Aorta (tissue), 5 donors: ENCODE measurements at regions not wholly inside any gene's neighbourhood (a gene's known extent, or its start where the extent isn't known, plus 50 kb on each side); places are given as distances from the start of the nearest gene placed in this dataset.

Experiments
- ATAC-seq: fragments of 200-7000 bp; cut with Tn5 transposase; one replicate; pipeline ENCODE4 v1.9.1; 2022; ENCODE audit warnings: moderate library complexity; ENCODE audit not compliant: low FRiP score
- DNase-seq, 2 donors: peaks; one replicate each; pipeline ENCODE4 v3.0.0-alpha.2; 2020
- H3K27ac ChIP-seq, 2 donors: one replicate each; pipeline ENCODE4 v1.5.1; 2013; ENCODE audit warnings: low read length in 2 of 2, mild to moderate bottlenecking in 2 of 2, moderate library complexity in 2 of 2, control low read depth in 1 of 2, inconsistent platforms in 1 of 2, low read depth in 1 of 2
- H3K27me3 ChIP-seq, 2 donors: one replicate each; pipeline ENCODE4 v1.6.1; 2013; ENCODE audit warnings: control low read depth in 1 of 2, low read length in 1 of 2, mild to moderate bottlenecking in 1 of 2, moderate library complexity in 1 of 2; ENCODE audit not compliant: insufficient read depth in 2 of 2, control insufficient read depth in 1 of 2
- H3K36me3 ChIP-seq, 2 donors: one replicate each; pipeline ENCODE4 v1.6.1; 2013; ENCODE audit warnings: control low read depth in 1 of 2, low read length in 1 of 2, mild to moderate bottlenecking in 1 of 2; ENCODE audit not compliant: insufficient read depth in 2 of 2, control insufficient read depth in 1 of 2
- H3K4me1 ChIP-seq, 2 donors: one replicate each; pipeline ENCODE4 v1.6.1; 2013; ENCODE audit warnings: low read length in 2 of 2, control low read depth in 1 of 2, mild to moderate bottlenecking in 1 of 2, moderate library complexity in 1 of 2; ENCODE audit not compliant: insufficient read depth in 2 of 2, control insufficient read depth in 1 of 2
- H3K4me3 ChIP-seq, 2 donors: one replicate each; pipeline ENCODE4 v1.5.1; 2013; ENCODE audit warnings: low read length in 2 of 2, control low read depth in 1 of 2, mild to moderate bottlenecking in 1 of 2
- H3K9me3 ChIP-seq: one replicate; pipeline ENCODE4 v1.6.1; 2013; ENCODE audit warnings: mild to moderate bottlenecking, low read length; ENCODE audit not compliant: control insufficient read depth
- WGBS, 2 donors: extraction: QIAGEN DNeasy Blood & Tissue Kit; methylation state at CpG; one replicate each; pipeline ENCODE4 v1.1.7; 2013; 5-methylcytosine and 5-hydroxymethylcytosine counted together
- intact Hi-C, 2 donors: fragments of 100-400 bp; cut with DNase I; formaldehyde crosslinking; loops; one replicate each; pipeline versions ENCODE4 v1.14.2 to v1.15.0; 2022
- donor health status: healthy with polysubstance abuse.
- donor health status: Bipolar disorder and iron deficiency.
- donor health status: DM: no; HTN: no; CAD: no.
- donor health status: DM: no; HTN: no; CAD: no.
- donor health status: DM: yes; HTN: yes; CAD: no.

- Histone ChIP-seq H3K27me3 (no peaks in the 10 kb centered on the region), H3K4me1 (no peaks in the 10 kb centered on the region), H3K27ac (peak overlapping the region in 1 of 2 donors; percentile 67), H3K4me3 (no peak overlapping the region), H3K9me3 (no peaks in the 10 kb centered on the region), H3K36me3 (no peaks in the 10 kb centered on the region)
- intact Hi-C loops: loop anchor here in 1 of 2 donors (5.0 to 10.0 kb wide), 2 partner anchors 68 to 175 kb away; no protein-coding TSS in a partner anchor
- DNase-seq: no peak
- WGBS, 2 donors: 46 to 49% methylated on average over 8 of the region's 8 CpGs
- ATAC-seq: no peak
Measured at GRCh38 chr13:33519561-33520467, 234.3 kb upstream of the STARD13 start.

- WGBS, 2 donors: 64 to 68% methylated on average over 5 of the region's 5 CpGs
- no peak for DNase-seq
- intact Hi-C loops: loop anchor here in 1 of 2 donors (5.0 to 10.0 kb wide), 2 partner anchors 68 to 176 kb away; no protein-coding TSS in a partner anchor
- no peaks in the 10 kb centered on the region for H3K36me3 ChIP-seq
- no peaks in the 10 kb centered on the region for H3K9me3 ChIP-seq
- no peak for ATAC-seq
- peak overlapping the region in 1 of 2 donors; percentile 42 for H3K27ac ChIP-seq
- no peak overlapping the region for H3K4me3 ChIP-seq
- H3K27me3 ChIP-seq: no peaks in the 10 kb centered on the region
- peaks cover 0 to 2% of the 10 kb centered on the region in 2 donors for H3K4me1 ChIP-seq
Measured at GRCh38 chr13:33520468-33520839, 234.9 kb upstream of the STARD13 start.

GRCh38 chr13:33524086-33524485 is 238.5 kb upstream of the STARD13 start:
- 2 to 5% methylated on average over 1 of the region's 1 CpG for WGBS, 2 donors
- intact Hi-C loops: loop anchor here in 1 of 2 donors (5.0 to 10.0 kb wide), 2 partner anchors 72 to 179 kb away; no protein-coding TSS in a partner anchor
- H3K27ac ChIP-seq: no peak overlapping the region
- no peaks in the 10 kb centered on the region for H3K9me3 ChIP-seq
- H3K4me3 ChIP-seq: no peak overlapping the region
- no peaks in the 10 kb centered on the region for H3K36me3 ChIP-seq
- H3K4me1 ChIP-seq: peaks cover 0 to 2% of the 10 kb centered on the region in 2 donors
- ATAC-seq (no peak), DNase-seq (no peak)
- H3K27me3 ChIP-seq: no peaks in the 10 kb centered on the region

- Histone ChIP-seq H3K9me3 (no peaks in the 10 kb centered on the region), H3K4me3 (no peak overlapping the region), H3K27ac (no peak overlapping the region), H3K36me3 (no peaks in the 10 kb centered on the region), H3K27me3 (no peaks in the 10 kb centered on the region), H3K4me1 (peaks cover 0 to 2% of the 10 kb centered on the region in 2 donors)
- DNase-seq (no peak), ATAC-seq (no peak)
- WGBS, 2 donors: 5 to 12% methylated on average over 4 of the region's 4 CpGs
- intact Hi-C loops: loop anchor here in 1 of 2 donors (10.0 kb wide), 1 partner anchor 181 kb away; no protein-coding TSS in a partner anchor
Measured at GRCh38 chr13:33525763-33526162, 240.2 kb upstream of the STARD13 start.

- no peak for DNase-seq
- Histone ChIP-seq H3K9me3 (no peaks in the 10 kb centered on the region), H3K27me3 (no peaks in the 10 kb centered on the region), H3K27ac (no peak overlapping the region), H3K4me3 (no peak overlapping the region), H3K4me1 (peaks cover 0 to 2% of the 10 kb centered on the region in 2 donors), H3K36me3 (no peaks in the 10 kb centered on the region)
- no peak for ATAC-seq
- WGBS, 2 donors: 90 to 92% methylated on average over 3 of the region's 3 CpGs
- intact Hi-C loops: loop anchor here in 1 of 2 donors (10.0 kb wide), 1 partner anchor 182 kb away; no protein-coding TSS in a partner anchor
Measured at GRCh38 chr13:33526718-33527117, 241.2 kb upstream of the STARD13 start.

- H3K27ac ChIP-seq: no peak overlapping the region
- no peaks in the 10 kb centered on the region for H3K36me3 ChIP-seq
- no peak overlapping the region for H3K4me3 ChIP-seq
- intact Hi-C loops: loop anchor here in 1 of 2 donors (10.0 kb wide), 1 partner anchor 184 kb away; no protein-coding TSS in a partner anchor
- H3K4me1 ChIP-seq: peaks cover 0 to 2% of the 10 kb centered on the region in 2 donors
- 78 to 89% methylated on average over 2 of the region's 2 CpGs for WGBS, 2 donors
- DNase-seq (no peak), ATAC-seq (no peak)
- H3K9me3 ChIP-seq: no peaks in the 10 kb centered on the region
- no peaks in the 10 kb centered on the region for H3K27me3 ChIP-seq
Measured at GRCh38 chr13:33528896-33529295, 243.3 kb upstream of the STARD13 start.

GRCh38 chr13:33531484-33531883 is 245.9 kb upstream of the STARD13 start:
- no peaks in the 10 kb centered on the region for H3K9me3 ChIP-seq
- no peak overlapping the region for H3K4me3 ChIP-seq
- H3K27me3 ChIP-seq: no peaks in the 10 kb centered on the region
- no peaks in the 10 kb centered on the region for H3K36me3 ChIP-seq
- H3K4me1 ChIP-seq: no peaks in the 10 kb centered on the region
- H3K27ac ChIP-seq: no peak overlapping the region
- no peak for DNase-seq
- no peak for ATAC-seq
- intact Hi-C loops: loop anchor here in 1 of 2 donors (5.0 kb wide), 1 partner anchor 249 kb away; no protein-coding TSS in a partner anchor

- 95 to 99% methylated on average over 4 of the region's 4 CpGs for WGBS, 2 donors
- Histone ChIP-seq H3K4me1 (no peaks in the 10 kb centered on the region), H3K27ac (no peak overlapping the region), H3K27me3 (no peaks in the 10 kb centered on the region), H3K4me3 (no peak overlapping the region), H3K36me3 (no peaks in the 10 kb centered on the region), H3K9me3 (no peaks in the 10 kb centered on the region)
- DNase-seq (no peak), ATAC-seq (no peak)
- intact Hi-C loops: loop anchor here in 1 of 2 donors (5.0 kb wide), 1 partner anchor 43 kb away; no protein-coding TSS in a partner anchor
Measured at GRCh38 chr13:33535061-33535460, 249.5 kb upstream of the STARD13 start.
